GM12891 (cell line): ENCODE measurements at regions not wholly inside any gene's neighbourhood (a gene's known extent, or its start where the extent isn't known, plus 50 kb on each side); places are given as distances from the start of the nearest gene placed in this dataset.

Experiments used
- PAX5 ChIP-seq: IDR thresholded peaks from 2 replicates; pipeline ENCODE4 v1.6.1; 2011; ENCODE audit warnings: low read length, moderate library complexity, mild to moderate bottlenecking; ENCODE audit not compliant: insufficient read depth, severe bottlenecking
- POLR2A ChIP-seq: IDR thresholded peaks from 2 replicates; pipeline ENCODE4 v1.6.1; 2011; ENCODE audit warnings: low read depth, low read length, control low read depth
- POLR2AphosphoS5 ChIP-seq: IDR thresholded peaks from 2 replicates; pipeline ENCODE4 v1.6.1; 2011; ENCODE audit warnings: low read depth, low read length, control low read depth
- SPI1 ChIP-seq: IDR thresholded peaks from 2 replicates; pipeline ENCODE4 v1.6.1; 2011; ENCODE audit warnings: low read depth, low read length, control low read depth
- TAF1 ChIP-seq: IDR thresholded peaks from 2 replicates; pipeline ENCODE4 v1.6.1; 2011; ENCODE audit warnings: low read depth, low read length, control low read depth

DNA sequence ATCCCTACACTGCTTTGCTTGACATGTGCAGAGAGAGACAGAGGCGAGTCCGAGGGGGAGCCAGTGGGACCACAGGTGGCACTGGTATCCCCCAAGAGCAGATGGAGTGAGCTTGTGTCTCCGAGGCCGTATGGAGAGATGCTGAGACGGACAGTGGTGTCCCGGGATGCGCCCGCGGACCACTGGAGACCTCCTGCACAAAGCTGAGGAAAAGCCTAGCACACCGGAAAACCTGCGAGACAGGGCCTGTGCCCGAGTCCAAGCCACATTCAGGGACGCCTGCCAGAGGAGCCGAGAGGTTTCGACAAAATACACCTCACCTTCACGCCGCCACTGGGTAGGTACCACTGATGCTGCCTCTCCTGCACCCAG, 66.0 kb upstream of the ZNF527 start:
- TF ChIP-seq POLR2AphosphoS5 (no peak), POLR2A (no peak), SPI1 (no peak), TAF1 (no peak), PAX5 (no peak)
